SJSA1 (cell line): ENCODE measurements at regions not wholly inside any gene's neighbourhood (a gene's known extent, or its start where the extent isn't known, plus 50 kb on each side); places are given as distances from the start of the nearest gene placed in this dataset.
"Not testable (repeated sequence)": the region's sequence is repeated elsewhere in the genome, so short reads cannot be mapped to it uniquely, and the experiment has no call there.

ENCODE experiments used
- DNase-seq, 2 experiments: peaks; one replicate each; pipeline ENCODE4 v3.0.0-alpha.2; 2015 to 2020; ENCODE audit warnings: low spot score in 2 of 2, low read depth in 1 of 2
- H3K27ac ChIP-seq: fragments of 250-450 bp; sonication (Bioruptor Pico); 2 replicates; pipeline ENCODE4 v1.5.1; 2020; ENCODE audit warnings: mild to moderate bottlenecking, moderate library complexity
- H3K27me3 ChIP-seq: fragments of 250-450 bp; sonication (Bioruptor Pico); replicated peaks from 2 replicates; pipeline ENCODE4 v1.5.1; 2020; ENCODE audit warnings: mild to moderate bottlenecking, moderate library complexity
- H3K36me3 ChIP-seq: fragments of 250-450 bp; sonication (Bioruptor Pico); 2 replicates; pipeline ENCODE4 v1.5.1; 2020; ENCODE audit warnings: mild to moderate bottlenecking
- H3K4me1 ChIP-seq: fragments of 250-450 bp; sonication (Bioruptor Pico); replicated peaks from 2 replicates; pipeline ENCODE4 v1.6.1; 2021; ENCODE audit warnings: mild to moderate bottlenecking
- H3K4me3 ChIP-seq: fragments of 250-450 bp; sonication (Bioruptor Pico); 2 replicates; pipeline ENCODE4 v1.5.1; 2020; ENCODE audit warnings: mild to moderate bottlenecking
- H3K9me3 ChIP-seq: fragments of 250-450 bp; sonication (Bioruptor Pico); replicated peaks from 2 replicates; pipeline ENCODE4 v1.5.1; 2020; ENCODE audit warnings: mild to moderate bottlenecking

GRCh38 chr17:45619984-45620405, 129.5 kb upstream of the PLEKHM1 start:
- H3K4me1 ChIP-seq, H3K27ac ChIP-seq, H3K27me3 ChIP-seq, H3K4me3 ChIP-seq, H3K9me3 ChIP-seq, DNase-seq, H3K36me3 ChIP-seq: not testable (repeated sequence)

GRCh38 chr17:45620468-45620867, 129.9 kb upstream of the PLEKHM1 start:
- DNase-seq, H3K9me3 ChIP-seq, H3K27ac ChIP-seq, H3K36me3 ChIP-seq, H3K4me3 ChIP-seq, H3K27me3 ChIP-seq, H3K4me1 ChIP-seq: not testable (repeated sequence)

- not testable (repeated sequence) for DNase-seq, H3K4me3 ChIP-seq, H3K9me3 ChIP-seq, H3K27me3 ChIP-seq, H3K36me3 ChIP-seq, H3K4me1 ChIP-seq, H3K27ac ChIP-seq
Observed at GRCh38 chr17:45621087-45621486, 130.6 kb upstream of the PLEKHM1 start.

GRCh38 chr17:45622295-45622694, 131.8 kb upstream of the PLEKHM1 start:
- H3K36me3 ChIP-seq, H3K4me1 ChIP-seq, H3K27me3 ChIP-seq, H3K9me3 ChIP-seq, H3K4me3 ChIP-seq, H3K27ac ChIP-seq, DNase-seq: not testable (repeated sequence)

DNA sequence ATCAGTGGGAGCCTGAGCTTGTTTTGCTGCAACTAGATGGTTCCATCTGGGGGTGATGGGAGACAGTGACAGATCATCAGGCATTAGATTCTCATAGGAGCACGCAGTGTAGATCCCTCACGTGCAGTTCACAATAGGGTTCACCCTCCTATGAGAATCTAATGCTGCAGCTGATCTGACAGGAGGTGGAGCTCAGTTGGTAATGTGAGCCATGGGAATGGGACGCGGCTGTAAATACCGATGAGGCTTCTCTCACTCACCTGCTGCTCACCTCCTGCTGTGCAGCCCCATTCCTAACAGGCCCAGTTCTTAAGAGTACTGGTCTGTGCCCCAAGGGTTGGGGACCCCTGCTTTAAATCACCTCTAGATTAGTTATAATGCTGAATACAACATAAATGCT, 137.5 kb upstream of the PLEKHM1 start:
- no peaks in the 10 kb centered on the region for H3K4me1 ChIP-seq
- DNase-seq: no peak
- no peak overlapping the region for H3K4me3 ChIP-seq
- H3K36me3 ChIP-seq: no peaks in the 10 kb centered on the region
- H3K9me3 ChIP-seq: no peaks in the 10 kb centered on the region
- H3K27ac ChIP-seq: no peak overlapping the region
- no peaks in the 10 kb centered on the region for H3K27me3 ChIP-seq

DNA sequence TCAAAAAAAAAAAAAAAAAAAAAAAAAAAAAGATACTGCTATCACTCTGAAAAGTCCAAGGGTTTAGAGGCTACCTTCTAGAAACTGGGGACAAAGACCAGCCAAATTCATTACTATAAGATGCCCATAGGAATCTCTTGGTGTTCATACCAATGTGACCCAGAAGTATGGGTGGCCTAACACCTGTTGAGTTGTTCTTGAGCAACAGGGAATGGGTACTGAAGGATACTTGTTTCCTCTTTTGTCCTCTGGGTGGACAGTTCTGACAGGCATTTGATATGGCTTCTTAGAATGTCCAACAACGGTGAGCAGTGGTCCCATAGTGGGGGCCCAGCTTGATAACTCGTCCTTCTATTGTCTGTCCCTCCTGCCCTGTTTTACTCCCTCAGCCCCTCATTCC, 141.4 kb upstream of the PLEKHM1 start:
- Histone ChIP-seq H3K9me3 (no peaks in the 10 kb centered on the region), H3K4me1 (no peaks in the 10 kb centered on the region), H3K4me3 (no peak overlapping the region), H3K27ac (no peak overlapping the region), H3K36me3 (no peaks in the 10 kb centered on the region), H3K27me3 (no peaks in the 10 kb centered on the region)
- no peak for DNase-seq

DNA sequence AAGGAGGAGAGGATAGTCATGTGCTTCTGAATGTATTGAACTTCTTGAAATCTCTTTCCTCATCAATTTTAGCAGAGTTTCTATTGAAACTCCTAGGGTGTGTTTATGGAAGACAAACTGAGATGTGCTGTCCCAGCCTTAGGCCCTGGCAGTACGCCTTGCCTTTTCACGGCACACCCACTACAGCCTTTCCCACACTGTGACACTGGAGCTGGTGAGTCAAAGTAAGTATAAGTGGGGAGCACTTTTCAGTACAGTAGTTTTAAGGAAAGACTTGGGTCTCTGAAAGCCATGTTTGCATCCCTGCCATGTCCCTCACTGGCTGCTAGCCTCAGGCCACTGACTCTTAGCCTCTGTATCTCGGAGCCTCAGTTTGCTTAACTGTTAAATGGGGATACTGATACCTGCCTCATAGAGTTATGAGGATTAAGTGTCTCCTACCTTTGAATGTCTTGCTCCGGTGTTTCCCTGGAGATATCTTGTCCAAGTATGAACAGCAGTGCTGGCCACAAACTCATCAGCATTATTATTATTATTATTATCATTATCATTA, 144.7 kb upstream of the CRHR1 start:
- H3K4me1 ChIP-seq: no peaks in the 10 kb centered on the region
- no peaks in the 10 kb centered on the region for H3K9me3 ChIP-seq
- H3K27ac ChIP-seq: no peak overlapping the region
- peaks cover 12% of the 10 kb centered on the region for H3K27me3 ChIP-seq
- H3K4me3 ChIP-seq: no peak overlapping the region
- no peaks in the 10 kb centered on the region for H3K36me3 ChIP-seq
- DNase-seq: no peak

DNA sequence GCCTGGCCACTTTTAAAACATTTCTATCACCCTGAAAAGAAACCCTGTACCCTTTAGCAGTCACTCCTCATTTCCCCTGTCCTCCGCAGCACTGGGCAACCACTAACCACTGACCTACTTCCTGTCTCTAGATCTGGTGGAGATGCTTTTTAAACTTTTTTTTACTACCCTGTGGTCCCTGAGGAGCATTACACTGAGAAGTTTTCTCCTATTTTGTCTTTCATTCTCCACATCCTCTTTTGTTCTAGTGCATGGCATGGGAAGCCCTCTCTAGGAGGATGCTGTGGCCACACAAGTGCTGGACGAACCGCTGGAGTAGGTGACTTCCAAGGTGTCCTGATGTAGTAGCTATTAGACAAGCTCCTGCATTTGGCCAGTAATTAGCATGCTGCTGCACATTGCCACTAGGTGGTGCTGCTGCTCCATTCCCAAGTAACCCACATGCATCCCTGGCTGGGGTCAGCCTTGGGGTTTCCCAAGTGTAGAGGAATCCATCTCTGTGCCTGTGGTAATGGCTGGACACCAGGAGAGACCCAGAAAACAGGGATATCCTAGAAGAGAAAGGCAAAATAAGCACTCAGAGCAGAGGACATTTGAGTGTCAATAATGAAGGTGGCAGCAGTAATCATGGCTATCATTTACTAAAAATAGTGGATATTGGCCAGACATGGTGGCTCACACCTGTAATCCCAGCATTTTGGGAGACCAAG, 143.8 kb upstream of the CRHR1 start:
- Histone ChIP-seq H3K9me3 (no peaks in the 10 kb centered on the region), H3K27me3 (peaks cover 22% of the 10 kb centered on the region), H3K36me3 (no peaks in the 10 kb centered on the region), H3K27ac (no peak overlapping the region), H3K4me1 (no peaks in the 10 kb centered on the region), H3K4me3 (no peak overlapping the region)
- DNase-seq: peak; percentile 57 to 82

- no peaks in the 10 kb centered on the region for H3K9me3 ChIP-seq
- H3K27me3 ChIP-seq: peaks cover 34% of the 10 kb centered on the region
- no peaks in the 10 kb centered on the region for H3K36me3 ChIP-seq
Observed at GRCh38 chr17:45641541-45641940, 142.6 kb upstream of the CRHR1 start.

DNA sequence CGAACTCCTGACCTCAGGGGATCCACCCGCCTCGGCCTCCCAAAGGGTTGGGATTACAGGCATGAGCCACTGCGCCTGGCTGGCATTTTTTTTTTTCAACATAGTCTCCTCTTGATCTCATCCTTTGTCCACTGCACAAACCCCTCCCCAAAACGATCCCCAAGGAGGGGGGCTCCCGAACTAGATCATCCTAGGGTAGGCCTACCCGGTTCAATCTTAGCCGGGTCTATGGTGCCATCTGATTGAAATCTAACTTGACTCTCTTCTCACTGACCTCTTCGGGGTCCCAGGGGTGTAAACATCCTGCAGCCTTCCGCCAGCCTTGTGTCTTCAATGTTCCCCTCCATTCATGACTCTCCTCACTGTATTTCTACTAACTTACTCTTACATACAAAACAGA, 140.5 kb upstream of the CRHR1 start:
- peaks cover 55% of the 10 kb centered on the region for H3K27me3 ChIP-seq
- no peak for DNase-seq
- H3K36me3 ChIP-seq: no peaks in the 10 kb centered on the region
- H3K27ac ChIP-seq: no peak overlapping the region
- H3K9me3 ChIP-seq: no peaks in the 10 kb centered on the region
- H3K4me1 ChIP-seq: no peaks in the 10 kb centered on the region
- no peak overlapping the region for H3K4me3 ChIP-seq

More at GRCh38 chr17:45641541-45641940, 142.6 kb upstream of the CRHR1 start:
- DNase-seq: no peak
- Histone ChIP-seq H3K4me1 (no peaks in the 10 kb centered on the region), H3K27ac (no peak overlapping the region), H3K4me3 (no peak overlapping the region)

GRCh38 chr17:45644637-45645036, 139.5 kb upstream of the CRHR1 start:
- not testable (repeated sequence) for H3K4me3 ChIP-seq, DNase-seq

GRCh38 chr17:45645330-45645729, 138.8 kb upstream of the CRHR1 start:
- no peaks in the 10 kb centered on the region for H3K9me3 ChIP-seq
- no peaks in the 10 kb centered on the region for H3K36me3 ChIP-seq
- no peak overlapping the region for H3K27ac ChIP-seq
- no peaks in the 10 kb centered on the region for H3K4me1 ChIP-seq
- no peak for DNase-seq
- H3K4me3 ChIP-seq: no peak overlapping the region
- peaks cover 72% of the 10 kb centered on the region for H3K27me3 ChIP-seq

More at GRCh38 chr17:45644637-45645036, 139.5 kb upstream of the CRHR1 start:
- not testable (repeated sequence) for H3K9me3 ChIP-seq, H3K4me1 ChIP-seq, H3K36me3 ChIP-seq, H3K27ac ChIP-seq
- H3K27me3 ChIP-seq: peaks cover 65% of the 10 kb centered on the region

DNA sequence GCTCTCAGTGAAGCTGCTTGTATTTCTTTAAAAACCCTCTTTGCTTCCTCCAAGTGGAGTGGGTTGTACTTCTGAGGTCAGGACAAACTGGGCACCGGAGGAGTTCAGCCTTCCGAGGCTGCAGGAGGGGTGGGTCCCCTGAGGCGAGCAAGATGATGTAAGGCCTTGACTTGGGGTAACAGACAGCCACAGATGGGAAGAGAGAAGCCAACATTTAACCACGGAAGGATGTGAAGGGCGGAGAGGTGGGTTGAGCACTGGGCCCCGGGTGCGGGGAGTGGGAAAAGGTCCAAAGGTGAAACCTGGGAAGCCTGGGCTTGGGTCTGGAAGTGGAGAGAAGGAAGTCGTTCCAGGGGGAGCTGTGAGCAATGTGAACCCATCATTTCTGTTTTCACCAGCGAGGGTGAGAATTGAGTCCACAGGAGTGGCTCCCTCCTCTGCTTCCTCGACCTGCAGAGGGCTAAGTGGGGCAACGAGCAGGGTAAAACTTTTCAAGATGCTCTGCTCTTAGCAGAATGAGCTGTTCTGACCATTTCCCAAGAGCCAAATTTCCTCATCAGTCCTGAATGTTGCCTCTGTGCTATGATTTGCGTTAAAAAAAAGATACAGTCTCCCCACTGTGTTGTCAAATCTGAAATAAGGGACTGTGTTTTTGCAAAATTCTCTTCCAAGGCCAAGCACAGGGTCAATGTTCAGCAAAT, 137.7 kb upstream of the CRHR1 start:
- no peak for DNase-seq
- Histone ChIP-seq H3K36me3 (no peaks in the 10 kb centered on the region), H3K27ac (no peak overlapping the region), H3K4me3 (no peak overlapping the region), H3K4me1 (no peaks in the 10 kb centered on the region), H3K27me3 (peaks cover 76% of the 10 kb centered on the region), H3K9me3 (no peaks in the 10 kb centered on the region)

DNA sequence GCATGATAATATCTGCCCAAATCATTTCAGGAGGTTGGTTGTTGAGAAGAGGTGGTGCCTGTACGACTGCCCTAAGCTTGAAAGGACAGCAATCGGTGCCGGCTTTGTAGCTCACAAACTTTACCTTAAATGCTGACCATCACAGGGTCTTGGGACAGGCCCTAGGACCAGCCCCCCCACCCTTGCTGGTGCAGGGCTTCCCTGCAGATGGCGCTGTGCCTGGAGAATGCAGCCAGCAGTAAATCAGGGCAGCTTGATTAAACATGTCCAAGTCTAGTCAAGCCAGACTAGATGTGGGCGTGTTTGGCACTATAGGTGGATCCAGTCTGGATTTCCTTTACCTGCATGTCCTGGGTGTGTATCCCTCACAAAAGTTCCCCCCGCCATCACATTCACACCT, 135.5 kb upstream of the CRHR1 start:
- Histone ChIP-seq H3K27ac (no peak overlapping the region), H3K36me3 (no peaks in the 10 kb centered on the region)
- no peak for DNase-seq

More for the DNA sequence above, 135.5 kb upstream of the CRHR1 start:
- no peaks in the 10 kb centered on the region for H3K9me3 ChIP-seq
- H3K27me3 ChIP-seq: peaks cover 87% of the 10 kb centered on the region
- H3K4me3 ChIP-seq: no peak overlapping the region
- H3K4me1 ChIP-seq: no peaks in the 10 kb centered on the region
